ENCODE measurements at regions not wholly inside any gene's neighbourhood (a gene's known extent, or its start where the extent isn't known, plus 50 kb on each side); places are given as distances from the start of the nearest gene placed in this dataset.

DNA sequence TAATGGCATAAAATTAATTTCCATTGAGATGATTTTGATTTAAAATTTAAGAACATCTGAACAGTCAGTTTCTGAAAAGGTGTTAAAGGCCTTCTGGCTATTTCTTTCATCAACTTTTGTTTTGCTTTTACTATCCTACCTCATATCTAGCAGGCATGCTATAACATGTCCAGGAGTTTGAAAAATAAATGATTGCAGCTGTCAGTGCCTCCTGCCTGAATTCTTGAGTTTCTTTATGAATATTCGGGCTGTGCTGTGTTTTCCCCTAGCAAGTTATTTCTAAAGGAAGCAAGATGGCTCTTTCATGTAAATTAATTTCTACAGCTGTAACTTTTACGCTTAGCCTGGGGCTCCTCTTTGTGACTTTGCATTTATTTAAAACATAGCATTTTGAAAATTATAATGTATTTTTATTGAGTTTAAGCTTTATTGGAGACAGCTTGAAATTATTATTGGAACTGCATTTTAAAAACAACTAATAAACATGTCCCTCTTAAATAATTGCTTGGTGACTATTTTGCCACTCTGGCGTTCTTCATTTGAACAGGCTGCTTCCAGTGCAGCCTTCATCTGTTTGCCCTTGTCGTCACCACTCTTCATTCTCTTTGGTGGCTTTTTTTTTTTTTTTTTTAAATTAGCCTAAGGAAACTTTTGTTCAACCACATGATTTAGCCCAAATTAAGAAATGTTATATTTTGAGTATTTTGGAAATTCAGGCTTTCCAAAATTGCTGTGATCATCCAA, 1083.4 kb upstream of the LRRN3 start (continued):
- TF ChIP-seq ZNF33B (CRISPR knock-in tag; IDR thresholded peaks at IDR 0.05) (no peak), ZNF562 (CRISPR knock-in tag; IDR thresholded peaks at IDR 0.05; ENCODE audit: borderline replicate concordance) (no peak), PPARG (CRISPR knock-in tag; conservative IDR thresholded peaks at IDR 0.05) (no peak)

DNA sequence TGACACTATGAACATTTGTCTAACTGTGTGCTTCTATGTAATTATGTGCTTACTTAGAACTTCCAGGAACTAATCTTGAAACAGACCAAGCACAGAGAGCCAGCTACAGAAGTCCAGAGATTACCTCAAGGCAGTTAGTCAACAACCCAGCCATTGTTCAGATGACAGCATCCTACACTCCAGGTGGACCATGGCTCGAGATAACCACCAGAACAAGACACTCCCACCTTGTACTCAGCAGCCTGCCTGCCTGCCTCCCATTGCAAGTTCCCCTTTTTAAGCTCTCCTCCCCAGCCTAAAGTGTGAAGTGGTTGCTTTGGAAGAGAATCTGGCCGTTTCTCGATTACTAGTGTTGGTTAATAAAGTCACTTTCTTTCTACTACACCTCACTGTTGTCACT, 1080.6 kb upstream of the LRRN3 start:
- CTCF ChIA-PET (ENCODE audit: low intra/inter-chr PET ratio, low total read pairs) = no interaction called here
- H3K4me3 ChIP-seq (replicated peaks in 1 of 3; ENCODE audit: insufficient read depth in 1 of 3, low read depth in 2 of 3, low read length in 3 of 3) = no peak overlapping the region

More for the DNA sequence above, 1080.6 kb upstream of the LRRN3 start:
- BruUV-seq (replicated peaks) = no TSS peak
- TF ChIP-seq ZNF484 (CRISPR knock-in tag; IDR thresholded peaks at IDR 0.05; ENCODE audit: borderline replicate concordance, low read depth) = no peak
- TF ChIP-seq, protein P1, sequence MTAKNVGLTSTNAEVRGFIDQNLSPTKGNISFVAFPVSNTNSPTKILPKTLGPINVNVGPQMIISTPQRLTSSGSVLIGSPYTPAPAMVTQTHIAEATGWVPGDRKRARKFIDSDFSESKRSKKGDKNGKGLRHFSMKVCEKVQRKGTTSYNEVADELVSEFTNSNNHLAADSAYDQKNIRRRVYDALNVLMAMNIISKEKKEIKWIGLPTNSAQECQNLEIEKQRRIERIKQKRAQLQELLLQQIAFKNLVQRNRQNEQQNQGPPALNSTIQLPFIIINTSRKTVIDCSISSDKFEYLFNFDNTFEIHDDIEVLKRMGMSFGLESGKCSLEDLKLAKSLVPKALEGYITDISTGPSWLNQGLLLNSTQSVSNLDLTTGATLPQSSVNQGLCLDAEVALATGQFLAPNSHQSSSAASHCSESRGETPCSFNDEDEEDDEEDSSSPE (CRISPR knock-in tag; IDR thresholded peaks at IDR 0.05) = no peak
- no peak for TF ChIP-seq ZNF343 (CRISPR knock-in tag; IDR thresholded peaks at IDR 0.05)
- intact Hi-C loops (cut with micrococcal nuclease; ENCODE audit: unreplicated experiment) (no loop called here), in situ Hi-C loops (cut with HindIII; ENCODE audit: extremely low pct_ligation_motif_present, low pct_unique_long_range_greater_than_20kb) (no loop called here)
- DNase-seq (ENCODE audit: low spot score) = peak; percentile 1
- ATAC-seq = peak; percentile 35; the same call in 2 of the 3 replicates
- POLR2A ChIA-PET = no interaction called here
- H3K36me3 ChIP-seq (replicated peaks in 1 of 2; ENCODE audit: control insufficient read depth in 1 of 2, insufficient read depth in 2 of 2, low read length in 2 of 2) = no peaks in the 10 kb centered on the region
- H3K4me1 ChIP-seq (ENCODE audit: insufficient read depth, low read length) = 0 out of 2 replicates have a peak, but pooled peaks cover 6% of the 10 kb centered on the region
- no peak overlapping the region for H3K4me2 ChIP-seq (ENCODE audit: low read depth, low read length)
- H3K27me3 ChIP-seq (ENCODE audit: control insufficient read depth in 1 of 2, insufficient read depth in 2 of 2, low read length in 2 of 2) = no peaks in the 10 kb centered on the region
- no peak overlapping the region for H2AFZ ChIP-seq (ENCODE audit: low read length)
- H3K79me2 ChIP-seq (ENCODE audit: insufficient read depth, low read length) = no peaks in the 10 kb centered on the region
- WGBS (ENCODE audit: low lambda C conversion rate) = 3% methylated on average over 3 of the region's 3 CpGs
- H4K20me1 ChIP-seq (ENCODE audit: insufficient read depth, low read length) = no peaks in the 10 kb centered on the region
- H3K9ac ChIP-seq (ENCODE audit: insufficient read depth, low read depth, low read length) = no peak overlapping the region
- no peaks in the 10 kb centered on the region for H3K9me3 ChIP-seq (ENCODE audit: low read length)
- H3K27ac ChIP-seq (ENCODE audit: extremely low read length, insufficient read depth, low read length) = no peak overlapping the region
- peak; percentile 8 for FAIRE-seq
